Keratinocyte (primary cell): ENCODE measurements at regions not wholly inside any gene's neighbourhood (a gene's known extent, or its start where the extent isn't known, plus 50 kb on each side); places are given as distances from the start of the nearest gene placed in this dataset.

ENCODE experiments used
- DNase-seq: peaks from one replicate; pipeline ENCODE4 v3.0.0-alpha.2; 2011; ENCODE audit warnings: low read depth, missing footprints, low spot score
- FAIRE-seq: peaks from 2 replicates; lab custom pipeline; 2011; peaks lifted over from hg19 to GRCh38; lab: Jason Lieb, UNC
- H2AFZ ChIP-seq: 2 replicates; pipeline ENCODE4 v1.6.0; 2012; ENCODE audit warnings: low read length, control low read depth, inconsistent platforms; ENCODE audit not compliant: control insufficient read depth
- H3K27ac ChIP-seq: 2 replicates; pipeline ENCODE4 v1.5.1; 2011; ENCODE audit warnings: low read length; ENCODE audit not compliant: control insufficient read depth, insufficient read depth
- H3K27me3 ChIP-seq: 3 replicates; pipeline ENCODE4 v1.6.0; 2011; ENCODE audit warnings: low read length; ENCODE audit not compliant: control insufficient read depth, insufficient read depth; ENCODE audit errors: extremely low read depth
- H3K36me3 ChIP-seq, 2 experiments: 2 replicates in 1 of 2; 3 replicates in 1 of 2; pipeline ENCODE4 v1.5.1; 2011; ENCODE audit warnings: low read length in 2 of 2, mild to moderate bottlenecking in 1 of 2; ENCODE audit not compliant: control insufficient read depth in 2 of 2, insufficient read depth in 2 of 2; ENCODE audit errors: extremely low read depth in 1 of 2
- H3K4me1 ChIP-seq: 3 replicates; pipeline ENCODE4 v1.5.1; 2011; ENCODE audit warnings: low read length; ENCODE audit not compliant: control insufficient read depth, insufficient read depth; ENCODE audit errors: extremely low read depth
- H3K4me2 ChIP-seq: 3 replicates; pipeline ENCODE4 v1.6.0; 2011; ENCODE audit warnings: low read depth, low read length; ENCODE audit not compliant: control insufficient read depth, insufficient read depth; ENCODE audit errors: extremely low read depth
- H3K4me3 ChIP-seq, 3 experiments: fragments of 200-600 bp in 1 of 3; sonication (generic) in 1 of 3; 2 replicates in 2 of 3; 3 replicates in 1 of 3; pipeline ENCODE4 v1.5.1; 2011 to 2016; ENCODE audit warnings: low read length in 3 of 3, mild to moderate bottlenecking in 3 of 3, control low read depth in 2 of 3, inconsistent platforms in 1 of 3, low read depth in 1 of 3, mixed read lengths in 1 of 3, mixed run types in 1 of 3, moderate library complexity in 1 of 3; ENCODE audit not compliant: control insufficient read depth in 2 of 3, insufficient read depth in 2 of 3; ENCODE audit errors: extremely low read depth in 1 of 3
- H3K79me2 ChIP-seq: 2 replicates; pipeline ENCODE4 v1.6.0; 2012; ENCODE audit warnings: low read length; ENCODE audit not compliant: control insufficient read depth, insufficient read depth
- H3K9ac ChIP-seq: 3 replicates; pipeline ENCODE4 v1.6.0; 2011; ENCODE audit warnings: low read length; ENCODE audit not compliant: control insufficient read depth, insufficient read depth; ENCODE audit errors: extremely low read depth
- H3K9me1 ChIP-seq: 3 replicates; pipeline ENCODE4 v1.6.0; 2011; ENCODE audit warnings: low read length; ENCODE audit not compliant: control insufficient read depth, insufficient read depth; ENCODE audit errors: extremely low read depth
- H3K9me3 ChIP-seq: 2 replicates; pipeline ENCODE4 v1.5.1; 2012; ENCODE audit warnings: low read depth, low read length; ENCODE audit not compliant: control insufficient read depth
- H4K20me1 ChIP-seq: 3 replicates; pipeline ENCODE4 v1.6.0; 2011; ENCODE audit warnings: low read length; ENCODE audit not compliant: control insufficient read depth, insufficient read depth; ENCODE audit errors: extremely low read depth
- EZH2 ChIP-seq: IDR thresholded peaks from one replicate; pipeline ENCODE4 v1.6.1; 2012; ENCODE audit warnings: inconsistent platforms, mild to moderate bottlenecking, low read length, moderate library complexity
- dilution Hi-C: fragments of 300-500 bp; cut with MboI; formaldehyde crosslinking; loops from one replicate; pipeline ENCODE4 v1.7.0; 2020; ENCODE audit warnings: low sequenced_read_pairs; ENCODE audit not compliant: extremely low pct_ligation_motif_present
- TF ChIP-seq, protein P1 (sequence below), 3 experiments: IDR thresholded peaks in 1 of 3; conservative IDR thresholded peaks in 1 of 3; optimal IDR thresholded peaks in 1 of 3; 2 replicates in 2 of 3; 3 replicates in 1 of 3; pipeline versions ENCODE3 to v1.5.1; 2011; ENCODE audit warnings: low read length in 3 of 3, mild to moderate bottlenecking in 3 of 3, moderate library complexity in 2 of 3, control low read depth in 1 of 3, inconsistent platforms in 1 of 3; ENCODE audit not compliant: insufficient read depth in 2 of 3; ENCODE audit errors: extremely low read depth in 1 of 3

DNA sequence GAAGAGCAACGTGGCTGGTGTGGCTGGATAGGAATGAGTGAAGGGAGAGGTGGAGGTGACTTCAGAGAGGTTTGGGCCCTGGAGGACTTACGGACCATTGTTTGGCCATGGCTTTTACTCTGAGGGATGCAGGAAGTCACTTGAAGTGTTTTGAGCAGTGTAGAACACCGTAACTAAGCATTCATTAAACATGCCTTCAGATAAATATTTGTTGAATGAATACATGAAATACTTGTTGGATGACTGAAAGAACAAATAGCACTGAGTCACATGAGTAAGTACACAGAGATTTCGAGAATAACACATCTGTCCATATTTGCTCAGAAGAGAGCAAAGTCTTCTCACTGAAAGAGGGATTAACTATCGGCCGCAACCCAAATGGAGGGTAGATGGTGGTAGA lies 182.7 kb upstream of the SNX19 start:
- Histone ChIP-seq H3K4me2 (no peak overlapping the region), H2AFZ (no peak overlapping the region), H3K36me3 (no peaks in the 10 kb centered on the region), H3K9me1 (no peaks in the 10 kb centered on the region), H4K20me1 (no peaks in the 10 kb centered on the region), H3K4me3 (no peak overlapping the region), H3K79me2 (no peaks in the 10 kb centered on the region), H3K27me3 (no peaks in the 10 kb centered on the region), H3K9me3 (no peaks in the 10 kb centered on the region), H3K4me1 (peaks cover 4% of the 10 kb centered on the region), H3K27ac (no peak overlapping the region), H3K9ac (no peak overlapping the region)
- FAIRE-seq (peak; percentile 39), DNase-seq (no peak)
- TF ChIP-seq EZH2 = no peak
- TF ChIP-seq, protein P1, sequence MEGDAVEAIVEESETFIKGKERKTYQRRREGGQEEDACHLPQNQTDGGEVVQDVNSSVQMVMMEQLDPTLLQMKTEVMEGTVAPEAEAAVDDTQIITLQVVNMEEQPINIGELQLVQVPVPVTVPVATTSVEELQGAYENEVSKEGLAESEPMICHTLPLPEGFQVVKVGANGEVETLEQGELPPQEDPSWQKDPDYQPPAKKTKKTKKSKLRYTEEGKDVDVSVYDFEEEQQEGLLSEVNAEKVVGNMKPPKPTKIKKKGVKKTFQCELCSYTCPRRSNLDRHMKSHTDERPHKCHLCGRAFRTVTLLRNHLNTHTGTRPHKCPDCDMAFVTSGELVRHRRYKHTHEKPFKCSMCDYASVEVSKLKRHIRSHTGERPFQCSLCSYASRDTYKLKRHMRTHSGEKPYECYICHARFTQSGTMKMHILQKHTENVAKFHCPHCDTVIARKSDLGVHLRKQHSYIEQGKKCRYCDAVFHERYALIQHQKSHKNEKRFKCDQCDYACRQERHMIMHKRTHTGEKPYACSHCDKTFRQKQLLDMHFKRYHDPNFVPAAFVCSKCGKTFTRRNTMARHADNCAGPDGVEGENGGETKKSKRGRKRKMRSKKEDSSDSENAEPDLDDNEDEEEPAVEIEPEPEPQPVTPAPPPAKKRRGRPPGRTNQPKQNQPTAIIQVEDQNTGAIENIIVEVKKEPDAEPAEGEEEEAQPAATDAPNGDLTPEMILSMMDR (optimal IDR thresholded peaks at IDR 0.05 in 1 of 3, IDR thresholded peaks at IDR 0.05 in 1 of 3, conservative IDR thresholded peaks at IDR 0.05 in 1 of 3; ENCODE audit: extremely low read depth in 1 of 3, insufficient read depth in 2 of 3, low read length in 3 of 3) = no peak
- dilution Hi-C loops = no loop called here

GRCh38 chr11:131099746-131100145 lies 183.5 kb upstream of the SNX19 start:
- Histone ChIP-seq H3K9me3 (no peaks in the 10 kb centered on the region), H3K4me1 (peaks cover 4% of the 10 kb centered on the region), H3K27me3 (no peaks in the 10 kb centered on the region), H3K79me2 (no peaks in the 10 kb centered on the region), H3K27ac (no peak overlapping the region), H4K20me1 (no peaks in the 10 kb centered on the region), H3K9ac (no peak overlapping the region), H3K4me3 (no peak overlapping the region), H3K4me2 (no peak overlapping the region), H2AFZ (no peak overlapping the region), H3K9me1 (no peaks in the 10 kb centered on the region), H3K36me3 (no peaks in the 10 kb centered on the region)
- no peak for DNase-seq
- dilution Hi-C loops = no loop called here
- TF ChIP-seq, protein P1 (optimal IDR thresholded peaks at IDR 0.05 in 1 of 3, IDR thresholded peaks at IDR 0.05 in 1 of 3, conservative IDR thresholded peaks at IDR 0.05 in 1 of 3; ENCODE audit: extremely low read depth in 1 of 3, insufficient read depth in 2 of 3, low read length in 3 of 3) = no peak
- FAIRE-seq = no peak
